MCF 10A (cell line): ENCODE measurements at regions not wholly inside any gene's neighbourhood (a gene's known extent, or its start where the extent isn't known, plus 50 kb on each side); places are given as distances from the start of the nearest gene placed in this dataset.

Experiments used
- BruUV-seq: library from RNA; stranded (reverse); fragments of 400-500 nt; replicated peaks from 2 replicates; lab custom pipeline; 2021; lab: Mats Ljungman, UMichigan
- CTCF ChIA-PET: fragments of 300-600 bp; sonication (Branson Sonifier 250); formaldehyde crosslinking; extraction: SDS; loops from one replicate; lab custom pipeline; 2021; ENCODE audit warnings: antibody characterized with exemption, inconsistent platforms; lab: Yijun Ruan, JAX
- POLR2A ChIA-PET: fragments of 300-600, 350-650 bp; sonication (Branson Sonifier 250); formaldehyde crosslinking; extraction: SDS; loops from one replicate; lab custom pipeline; 2020; ENCODE audit warnings: antibody characterized with exemption, inconsistent platforms; lab: Yijun Ruan, JAX
- DNase-seq: peaks from one replicate; pipeline ENCODE4 v3.0.0-alpha.2; 2018; ENCODE audit not compliant: unreplicated experiment
- H3K27ac Mint-ChIP-seq: one replicate; pipeline ENCODE4 v1.8.0; 2022; ENCODE audit warnings: mild to moderate bottlenecking, low read depth, mixed read lengths; ENCODE audit not compliant: unreplicated experiment
- H3K27me3 Mint-ChIP-seq: one replicate; pipeline ENCODE4 v1.8.0; 2022; ENCODE audit warnings: mixed read lengths; ENCODE audit not compliant: insufficient read depth, unreplicated experiment
- H3K36me3 Mint-ChIP-seq: one replicate; pipeline ENCODE4 v1.8.0; 2022; ENCODE audit warnings: mild to moderate bottlenecking, moderate library complexity, mixed read lengths; ENCODE audit not compliant: insufficient read depth, unreplicated experiment
- H3K4me1 Mint-ChIP-seq: one replicate; pipeline ENCODE4 v1.8.0; 2022; ENCODE audit warnings: mixed read lengths; ENCODE audit not compliant: insufficient read depth, unreplicated experiment
- H3K4me3 Mint-ChIP-seq: one replicate; pipeline ENCODE4 v1.8.0; 2022; ENCODE audit warnings: mild to moderate bottlenecking, moderate library complexity, mixed read lengths; ENCODE audit not compliant: unreplicated experiment
- H3K9me3 Mint-ChIP-seq: one replicate; pipeline ENCODE4 v1.8.0; 2022; ENCODE audit warnings: mixed read lengths; ENCODE audit not compliant: unreplicated experiment
- CTCF ChIP-seq: fragments of 200-600 bp; IDR thresholded peaks from one replicate; pipeline ENCODE4 v1.8.0; 2022; ENCODE audit warnings: antibody characterized with exemption, mild to moderate bottlenecking; ENCODE audit not compliant: unreplicated experiment
- intact Hi-C: fragments of 100-400 bp; cut with micrococcal nuclease; formaldehyde crosslinking; loops from 2 replicates; pipeline ENCODE4 v1.14.1; 2022

GRCh38 chr5:171705036-171705435 lies 80.6 kb upstream of the SMIM23 start:
- Mint-ChIP-seq H3K27me3 (peaks cover 22% of the 10 kb centered on the region), H3K27ac (no peak overlapping the region), H3K36me3 (no peaks in the 10 kb centered on the region), H3K4me1 (no peaks in the 10 kb centered on the region), H3K9me3 (no peaks in the 10 kb centered on the region), H3K4me3 (no peak overlapping the region)
- no peak for DNase-seq
- ChIA-PET CTCF (interaction anchor here (0.7 kb wide), 1 partner anchor 220 kb away, joined by 3 read pairs; no protein-coding TSS in a partner anchor), POLR2A (interaction anchor here (0.6 to 0.7 kb wide), 2 partner anchors 21 to 166 kb away, joined by 3 to 4 read pairs; no protein-coding TSS in a partner anchor)
- no TSS peak for BruUV-seq
- intact Hi-C loops: no loop called here
- TF ChIP-seq CTCF: no peak

GRCh38 chr5:171705830-171706468 lies 79.7 kb upstream of the SMIM23 start:
- Mint-ChIP-seq H3K27me3 (peaks cover 22% of the 10 kb centered on the region), H3K36me3 (no peaks in the 10 kb centered on the region), H3K4me1 (no peaks in the 10 kb centered on the region), H3K27ac (no peak overlapping the region), H3K9me3 (no peaks in the 10 kb centered on the region), H3K4me3 (no peak overlapping the region)
- ChIA-PET CTCF (interaction anchor here (0.6 to 0.7 kb wide), 3 partner anchors 16 to 354 kb away, joined by 3 read pairs; no protein-coding TSS in a partner anchor), POLR2A (interaction anchor here (0.7 kb wide), 1 partner anchor 624 kb away, joined by 3 read pairs; no protein-coding TSS in a partner anchor)
- TF ChIP-seq CTCF: no peak
- no TSS peak for BruUV-seq
- intact Hi-C loops: no loop called here
- DNase-seq: peak; percentile 22

- Mint-ChIP-seq H3K4me1 (no peaks in the 10 kb centered on the region), H3K27ac (no peak overlapping the region), H3K27me3 (peaks cover 22% of the 10 kb centered on the region), H3K36me3 (no peaks in the 10 kb centered on the region), H3K9me3 (no peaks in the 10 kb centered on the region), H3K4me3 (no peak overlapping the region)
- DNase-seq: no peak
- BruUV-seq: no TSS peak
- ChIA-PET CTCF (no interaction called here), POLR2A (no interaction called here)
- TF ChIP-seq CTCF: no peak
- intact Hi-C loops: no loop called here
These were observed 78.7 kb upstream of the SMIM23 start for GRCh38 chr5:171706736-171707441.

GRCh38 chr5:171707442-171707792 lies 78.2 kb upstream of the SMIM23 start:
- no peak overlapping the region for H3K4me3 Mint-ChIP-seq
- H3K27me3 Mint-ChIP-seq: peaks cover 22% of the 10 kb centered on the region
- no peaks in the 10 kb centered on the region for H3K4me1 Mint-ChIP-seq
- ChIA-PET POLR2A (no interaction called here), CTCF (interaction anchor here (0.7 kb wide), 1 partner anchor 223 kb away, joined by 3 read pairs; no protein-coding TSS in a partner anchor)
- no peak for TF ChIP-seq CTCF
- no peaks in the 10 kb centered on the region for H3K36me3 Mint-ChIP-seq
- no peak for DNase-seq
- no peaks in the 10 kb centered on the region for H3K9me3 Mint-ChIP-seq
- no peak overlapping the region for H3K27ac Mint-ChIP-seq
- BruUV-seq: no TSS peak
- intact Hi-C loops: no loop called here
